Sigmoid colon (tissue), 4 donors: ENCODE measurements at regions not wholly inside any gene's neighbourhood (a gene's known extent, or its start where the extent isn't known, plus 50 kb on each side); places are given as distances from the start of the nearest gene placed in this dataset.

Experiments
- CTCF ChIP-seq, 4 experiments: fragments of 450-650 bp in 3 of 4; fragments of 200-600 bp in 1 of 4; IDR thresholded peaks; one replicate each; pipeline ENCODE4 v1.5.1; 2016 to 2019; ENCODE audit warnings: antibody characterized with exemption in 4 of 4, mild to moderate bottlenecking in 3 of 4, moderate library complexity in 2 of 4
- EP300 ChIP-seq, 4 donors: sonication (generic); formaldehyde crosslinking; IDR thresholded peaks; one replicate each; pipeline ENCODE4 v1.6.1; 2017; ENCODE audit warnings: antibody characterized with exemption in 4 of 4
- POLR2A ChIP-seq, 2 donors: fragments of 450-650 bp; IDR thresholded peaks; one replicate each; pipeline ENCODE4 v1.6.1; 2016; ENCODE audit warnings: antibody characterized with exemption in 2 of 2, mild to moderate bottlenecking in 2 of 2, moderate library complexity in 2 of 2

GRCh38 chr4:14566518-14566917 lies 435.8 kb upstream of the CPEB2 start:
- no peak for TF ChIP-seq POLR2A (IDR thresholded peaks at IDR 0.05)
- no peak for TF ChIP-seq CTCF (IDR thresholded peaks at IDR 0.05)
- TF ChIP-seq EP300 (IDR thresholded peaks at IDR 0.05) = no peak
